ENCODE measurements at regions not wholly inside any gene's neighbourhood (a gene's known extent, or its start where the extent isn't known, plus 50 kb on each side); places are given as distances from the start of the nearest gene placed in this dataset.

- no peaks in the 10 kb centered on the region for H3K9me3 Mint-ChIP-seq (ENCODE audit: insufficient read depth)
Observed at GRCh38 chr2:198479065-198479464, 674.7 kb downstream of the PLCL1 start.

GRCh38 chr2:198478361-198478760, 674.0 kb downstream of the PLCL1 start:
- H3K9me3 Mint-ChIP-seq (ENCODE audit: insufficient read depth): no peaks in the 10 kb centered on the region
- no peak overlapping the region for H3K27ac Mint-ChIP-seq
- peaks cover 2% of the 10 kb centered on the region for H3K27me3 Mint-ChIP-seq (ENCODE audit: low read depth)
- no peak for DNase-seq
- no peaks in the 10 kb centered on the region for H3K36me3 Mint-ChIP-seq (ENCODE audit: low read depth)
- no peaks in the 10 kb centered on the region for H3K4me1 Mint-ChIP-seq (ENCODE audit: low read depth)
- no peak for ATAC-seq
- CTCF ChIA-PET: no interaction called here
- POLR2A ChIA-PET: no interaction called here
- H3K4me3 Mint-ChIP-seq: no peak overlapping the region

More at GRCh38 chr2:198479065-198479464, 674.7 kb downstream of the PLCL1 start:
- no peak overlapping the region for H3K4me3 Mint-ChIP-seq
- H3K27ac Mint-ChIP-seq: no peak overlapping the region
- no peaks in the 10 kb centered on the region for H3K4me1 Mint-ChIP-seq (ENCODE audit: low read depth)
- ATAC-seq (no peak), DNase-seq (no peak)
- POLR2A ChIA-PET: no interaction called here
- H3K36me3 Mint-ChIP-seq (ENCODE audit: low read depth): no peaks in the 10 kb centered on the region
- CTCF ChIA-PET: no interaction called here
- H3K27me3 Mint-ChIP-seq (ENCODE audit: low read depth): peaks cover 2% of the 10 kb centered on the region

DNA sequence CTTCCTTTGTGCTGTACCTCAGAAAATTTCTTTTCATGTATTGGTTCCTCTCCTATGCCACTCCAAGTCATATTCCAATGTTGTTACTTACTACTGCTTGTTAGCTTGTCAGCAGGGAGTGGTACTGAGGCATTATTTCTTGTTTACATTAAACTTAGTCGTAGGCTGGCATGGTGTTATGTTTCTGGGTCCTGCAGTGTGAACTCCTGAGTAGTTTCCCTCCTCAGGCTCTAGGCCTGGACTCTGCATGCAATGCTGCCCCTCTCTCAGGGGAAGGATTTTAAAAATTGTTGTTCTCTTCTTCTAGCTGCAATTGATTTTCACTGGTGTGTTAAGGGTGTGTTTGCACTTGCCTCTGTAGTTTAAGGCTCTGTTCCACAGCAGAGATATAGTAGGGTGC, 671.6 kb downstream of the PLCL1 start:
- no peaks in the 10 kb centered on the region for H3K9me3 Mint-ChIP-seq (ENCODE audit: insufficient read depth)
- no peak overlapping the region for H3K27ac Mint-ChIP-seq
- no peaks in the 10 kb centered on the region for H3K36me3 Mint-ChIP-seq (ENCODE audit: low read depth)
- ATAC-seq (no peak), DNase-seq (no peak)
- no peaks in the 10 kb centered on the region for H3K4me1 Mint-ChIP-seq (ENCODE audit: low read depth)
- CTCF ChIA-PET: interaction anchor here (0.6 to 1.4 kb wide), 2 partner anchors 9 to 1283 kb away, joined by 3 read pairs; no protein-coding TSS in a partner anchor
- H3K27me3 Mint-ChIP-seq (ENCODE audit: low read depth): no peaks in the 10 kb centered on the region
- POLR2A ChIA-PET: no interaction called here
- H3K4me3 Mint-ChIP-seq: no peak overlapping the region

- ChIA-PET POLR2A (no interaction called here), CTCF (no interaction called here)
- Mint-ChIP-seq H3K9me3 (ENCODE audit: insufficient read depth) (no peaks in the 10 kb centered on the region), H3K27me3 (ENCODE audit: low read depth) (no peaks in the 10 kb centered on the region), H3K4me3 (no peak overlapping the region), H3K4me1 (ENCODE audit: low read depth) (no peaks in the 10 kb centered on the region), H3K36me3 (ENCODE audit: low read depth) (no peaks in the 10 kb centered on the region), H3K27ac (no peak overlapping the region)
- no peak for ATAC-seq
- no peak for DNase-seq
Observed at GRCh38 chr2:198471291-198471690, 666.9 kb downstream of the PLCL1 start.

GRCh38 chr2:198468136-198468535, 663.7 kb downstream of the PLCL1 start:
- Mint-ChIP-seq H3K27ac (no peak overlapping the region), H3K9me3 (ENCODE audit: insufficient read depth) (no peaks in the 10 kb centered on the region), H3K4me1 (ENCODE audit: low read depth) (no peaks in the 10 kb centered on the region), H3K36me3 (ENCODE audit: low read depth) (no peaks in the 10 kb centered on the region), H3K4me3 (no peak overlapping the region), H3K27me3 (ENCODE audit: low read depth) (no peaks in the 10 kb centered on the region)
- CTCF ChIA-PET: no interaction called here
- DNase-seq: no peak
- POLR2A ChIA-PET: no interaction called here
- no peak for ATAC-seq

GRCh38 chr2:198465970-198466369, 661.6 kb downstream of the PLCL1 start:
- no peak for ATAC-seq
- CTCF ChIA-PET: interaction anchor here (1.0 kb wide), 1 partner anchor 91 kb away, joined by 3 read pairs; no protein-coding TSS in a partner anchor
- H3K27ac Mint-ChIP-seq: no peak overlapping the region

GRCh38 chr2:198456418-198456817, 652.0 kb downstream of the PLCL1 start:
- ChIA-PET POLR2A (no interaction called here), CTCF (no interaction called here)
- Mint-ChIP-seq H3K4me1 (ENCODE audit: low read depth) (no peaks in the 10 kb centered on the region), H3K27me3 (ENCODE audit: low read depth) (peaks cover 3% of the 10 kb centered on the region), H3K4me3 (no peak overlapping the region), H3K36me3 (ENCODE audit: low read depth) (no peaks in the 10 kb centered on the region), H3K9me3 (ENCODE audit: insufficient read depth) (no peaks in the 10 kb centered on the region), H3K27ac (no peak overlapping the region)
- no peak for ATAC-seq
- DNase-seq: no peak

More at GRCh38 chr2:198465970-198466369, 661.6 kb downstream of the PLCL1 start:
- no peaks in the 10 kb centered on the region for H3K36me3 Mint-ChIP-seq (ENCODE audit: low read depth)
- no peaks in the 10 kb centered on the region for H3K27me3 Mint-ChIP-seq (ENCODE audit: low read depth)
- no peaks in the 10 kb centered on the region for H3K4me1 Mint-ChIP-seq (ENCODE audit: low read depth)
- DNase-seq: no peak
- no peak overlapping the region for H3K4me3 Mint-ChIP-seq
- H3K9me3 Mint-ChIP-seq (ENCODE audit: insufficient read depth): no peaks in the 10 kb centered on the region
- POLR2A ChIA-PET: no interaction called here

DNA sequence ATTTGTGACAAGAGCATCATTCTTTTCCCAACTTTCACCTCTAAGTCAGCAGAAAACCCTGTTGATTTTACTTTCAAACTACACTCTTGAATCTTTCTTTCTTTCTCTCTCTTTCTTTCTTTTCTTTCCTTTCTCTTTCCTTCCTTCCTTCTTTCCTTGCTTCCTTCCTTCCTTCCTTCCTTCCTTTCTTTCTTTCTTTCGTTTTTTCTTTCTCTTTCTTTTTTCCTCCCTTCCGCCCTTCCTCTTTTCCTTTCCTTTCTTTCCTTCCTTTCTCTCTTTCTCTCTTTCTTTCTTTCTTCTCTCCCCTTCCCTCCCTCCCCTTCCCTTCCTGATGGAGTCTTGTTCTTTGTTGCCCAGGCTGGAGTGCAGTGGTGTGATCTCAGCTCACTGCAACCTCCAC, 649.5 kb downstream of the PLCL1 start:
- DNase-seq (no peak), ATAC-seq (no peak)
- H3K36me3 Mint-ChIP-seq (ENCODE audit: low read depth): no peaks in the 10 kb centered on the region
- H3K27ac Mint-ChIP-seq: no peak overlapping the region
- POLR2A ChIA-PET: no interaction called here
- CTCF ChIA-PET: no interaction called here
- peaks cover 3% of the 10 kb centered on the region for H3K27me3 Mint-ChIP-seq (ENCODE audit: low read depth)
- no peak overlapping the region for H3K4me3 Mint-ChIP-seq
- no peaks in the 10 kb centered on the region for H3K9me3 Mint-ChIP-seq (ENCODE audit: insufficient read depth)
- H3K4me1 Mint-ChIP-seq (ENCODE audit: low read depth): no peaks in the 10 kb centered on the region

DNA sequence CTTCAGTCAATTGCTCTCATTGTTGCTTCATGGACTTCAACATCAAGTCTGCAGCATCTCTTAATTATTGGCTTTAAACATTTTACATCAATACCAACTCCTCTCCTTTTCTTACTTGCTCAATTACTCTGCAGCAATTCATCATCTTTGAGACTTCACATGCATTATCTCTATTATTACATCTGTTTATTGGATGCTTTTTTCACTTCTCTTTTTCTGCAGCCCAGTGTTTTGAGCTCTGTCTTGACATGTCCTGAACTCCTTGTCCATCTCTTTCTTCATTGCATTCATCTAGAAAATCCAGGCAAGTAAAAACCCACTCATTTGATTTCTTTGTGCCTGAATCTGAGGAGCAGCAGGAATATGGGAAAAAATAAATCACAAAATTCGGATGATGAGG, 647.9 kb downstream of the PLCL1 start:
- ATAC-seq: no peak
- Mint-ChIP-seq H3K27ac (no peak overlapping the region), H3K27me3 (ENCODE audit: low read depth) (no peaks in the 10 kb centered on the region)

GRCh38 chr2:198448789-198449188, 644.4 kb downstream of the PLCL1 start:
- no peak for ATAC-seq
- H3K27ac Mint-ChIP-seq: no peak overlapping the region
- CTCF ChIA-PET: no interaction called here

More for the DNA sequence above, 647.9 kb downstream of the PLCL1 start:
- Mint-ChIP-seq H3K9me3 (ENCODE audit: insufficient read depth) (no peaks in the 10 kb centered on the region), H3K4me3 (no peak overlapping the region), H3K36me3 (ENCODE audit: low read depth) (no peaks in the 10 kb centered on the region), H3K4me1 (ENCODE audit: low read depth) (no peaks in the 10 kb centered on the region)
- ChIA-PET CTCF (no interaction called here), POLR2A (no interaction called here)
- DNase-seq: no peak

DNA sequence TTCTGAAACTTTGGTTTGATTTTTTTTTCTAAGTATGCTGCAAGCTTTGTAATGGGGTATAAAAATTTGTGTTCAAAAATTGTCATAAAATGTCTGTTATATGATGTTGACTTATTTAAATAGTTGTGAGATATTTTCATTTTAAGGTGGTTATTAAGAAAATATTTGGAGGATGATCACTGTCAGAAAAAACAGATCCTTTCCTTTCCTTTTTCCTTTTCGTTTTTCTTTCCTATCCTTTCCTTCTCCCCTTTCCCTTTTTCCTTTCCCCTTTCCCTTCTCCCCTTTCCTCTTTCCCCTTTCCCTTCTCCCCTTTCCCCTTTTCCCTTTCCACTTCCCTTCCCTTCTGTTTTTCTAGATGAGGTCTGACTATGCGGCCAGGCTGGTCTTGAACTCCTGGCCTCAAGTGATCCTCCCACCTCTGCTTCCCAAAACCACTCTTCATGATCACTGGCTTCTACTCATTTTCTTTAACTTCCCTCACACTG, 640.5 kb downstream of the PLCL1 start:
- H3K4me3 Mint-ChIP-seq: no peak overlapping the region
- no peaks in the 10 kb centered on the region for H3K36me3 Mint-ChIP-seq (ENCODE audit: low read depth)
- POLR2A ChIA-PET: no interaction called here
- CTCF ChIA-PET: no interaction called here
- no peaks in the 10 kb centered on the region for H3K27me3 Mint-ChIP-seq (ENCODE audit: low read depth)
- H3K27ac Mint-ChIP-seq: no peak overlapping the region
- DNase-seq: no peak
- no peaks in the 10 kb centered on the region for H3K4me1 Mint-ChIP-seq (ENCODE audit: low read depth)
- no peaks in the 10 kb centered on the region for H3K9me3 Mint-ChIP-seq (ENCODE audit: insufficient read depth)
- ATAC-seq: no peak

More at GRCh38 chr2:198448789-198449188, 644.4 kb downstream of the PLCL1 start:
- POLR2A ChIA-PET: no interaction called here
- no peak overlapping the region for H3K4me3 Mint-ChIP-seq
- no peaks in the 10 kb centered on the region for H3K27me3 Mint-ChIP-seq (ENCODE audit: low read depth)
- no peaks in the 10 kb centered on the region for H3K9me3 Mint-ChIP-seq (ENCODE audit: insufficient read depth)
- no peak for DNase-seq
- H3K36me3 Mint-ChIP-seq (ENCODE audit: low read depth): no peaks in the 10 kb centered on the region
- H3K4me1 Mint-ChIP-seq (ENCODE audit: low read depth): no peaks in the 10 kb centered on the region

- H3K9me3 Mint-ChIP-seq (ENCODE audit: insufficient read depth): no peaks in the 10 kb centered on the region
- no peak overlapping the region for H3K4me3 Mint-ChIP-seq
- POLR2A ChIA-PET: no interaction called here
Observed at GRCh38 chr2:198441901-198442300, 637.5 kb downstream of the PLCL1 start.

GRCh38 chr2:198441246-198441645, 636.9 kb downstream of the PLCL1 start:
- Mint-ChIP-seq H3K4me3 (no peak overlapping the region), H3K36me3 (ENCODE audit: low read depth) (no peaks in the 10 kb centered on the region), H3K27ac (no peak overlapping the region), H3K4me1 (ENCODE audit: low read depth) (no peaks in the 10 kb centered on the region), H3K9me3 (ENCODE audit: insufficient read depth) (no peaks in the 10 kb centered on the region), H3K27me3 (ENCODE audit: low read depth) (no peaks in the 10 kb centered on the region)
- ATAC-seq (no peak), DNase-seq (no peak)
- CTCF ChIA-PET: no interaction called here
- POLR2A ChIA-PET: no interaction called here

More at GRCh38 chr2:198441901-198442300, 637.5 kb downstream of the PLCL1 start:
- no peak overlapping the region for H3K27ac Mint-ChIP-seq
- no peaks in the 10 kb centered on the region for H3K4me1 Mint-ChIP-seq (ENCODE audit: low read depth)
- CTCF ChIA-PET: no interaction called here
- no peaks in the 10 kb centered on the region for H3K36me3 Mint-ChIP-seq (ENCODE audit: low read depth)
- no peaks in the 10 kb centered on the region for H3K27me3 Mint-ChIP-seq (ENCODE audit: low read depth)
- no peak for ATAC-seq
- DNase-seq: no peak

Data from activated CD8-positive, alpha-beta T cell treated with anti-CD3 and anti-CD28 coated beads, Interleukin-2, amount 10 ng/mL, durations not matched to agents 7 days and 5 days (primary cell).